ENCODE measurements at regions not wholly inside any gene's neighbourhood (a gene's known extent, or its start where the extent isn't known, plus 50 kb on each side); places are given as distances from the start of the nearest gene placed in this dataset.

DNA sequence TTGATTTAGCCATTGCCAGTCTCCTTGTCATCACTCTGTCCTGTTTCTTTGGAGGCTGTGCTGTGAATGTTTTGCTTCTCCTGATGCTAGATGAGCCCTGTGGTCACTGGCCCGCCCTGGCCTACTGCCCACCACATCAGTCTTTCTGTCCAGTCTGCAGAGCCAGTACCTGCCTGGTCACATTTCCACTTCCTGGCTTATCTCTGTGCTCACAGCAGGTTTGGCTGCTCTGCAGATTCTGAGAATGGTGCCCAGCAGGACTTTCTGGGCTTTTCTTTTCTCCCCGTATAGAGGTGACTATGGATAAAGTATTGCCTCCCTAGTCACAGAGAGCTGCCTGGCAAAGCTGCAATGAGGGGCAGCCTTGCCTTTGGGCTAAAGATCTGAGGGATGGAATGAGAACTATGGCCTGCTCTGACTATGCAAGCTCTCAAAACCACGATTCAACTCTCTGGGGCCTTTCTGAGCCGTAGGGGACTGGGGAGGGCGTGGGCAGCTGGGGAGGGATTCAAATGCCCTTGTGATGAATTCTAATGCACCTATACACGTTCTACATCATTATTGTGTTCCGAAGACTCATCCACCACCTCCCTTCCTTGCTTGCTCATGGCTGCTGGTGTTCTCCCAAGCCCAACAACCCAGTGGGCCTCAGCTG lies 410.4 kb upstream of the NPVF start:
- DNase-seq = no peak

DNA sequence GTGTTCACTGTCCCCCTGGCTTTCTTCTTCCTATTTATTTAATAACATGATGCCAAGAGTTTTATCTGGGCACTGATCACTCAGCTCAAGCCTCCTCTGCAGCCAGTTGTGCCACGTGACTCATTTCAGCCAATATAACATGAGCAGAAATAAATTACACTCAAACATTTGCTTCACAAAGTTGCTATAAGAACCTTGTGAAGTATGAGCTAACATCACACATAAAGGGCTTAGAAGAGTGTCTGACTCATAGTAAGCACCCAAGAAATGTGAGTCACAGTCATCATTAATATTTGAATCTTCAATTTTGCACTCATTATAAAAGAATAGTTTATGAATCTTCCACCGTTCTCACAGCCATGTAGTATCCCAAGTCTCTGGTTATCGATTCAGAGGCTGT lies 414.6 kb upstream of the NPVF start:
- DNase-seq = no peak

DNA sequence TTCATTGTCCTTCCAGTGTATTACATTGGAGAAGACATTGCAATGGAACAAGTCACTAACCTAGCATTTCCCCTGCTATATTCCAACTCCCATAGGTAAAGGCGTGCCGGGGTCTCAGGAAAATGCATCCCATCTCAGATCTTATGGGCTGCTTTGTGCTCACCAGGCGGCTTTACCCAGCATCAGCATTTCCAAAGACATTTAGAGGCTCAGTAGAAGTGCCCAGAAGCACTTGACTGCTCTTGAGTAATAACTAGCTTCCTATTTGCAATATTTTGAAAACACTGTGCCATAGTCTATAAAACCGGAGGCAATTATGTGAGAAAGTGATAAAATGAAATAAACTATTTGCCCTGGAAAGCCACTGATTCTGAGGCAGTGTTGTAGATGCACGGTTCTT lies 415.0 kb upstream of the NPVF start:
- no peak for DNase-seq

DNA sequence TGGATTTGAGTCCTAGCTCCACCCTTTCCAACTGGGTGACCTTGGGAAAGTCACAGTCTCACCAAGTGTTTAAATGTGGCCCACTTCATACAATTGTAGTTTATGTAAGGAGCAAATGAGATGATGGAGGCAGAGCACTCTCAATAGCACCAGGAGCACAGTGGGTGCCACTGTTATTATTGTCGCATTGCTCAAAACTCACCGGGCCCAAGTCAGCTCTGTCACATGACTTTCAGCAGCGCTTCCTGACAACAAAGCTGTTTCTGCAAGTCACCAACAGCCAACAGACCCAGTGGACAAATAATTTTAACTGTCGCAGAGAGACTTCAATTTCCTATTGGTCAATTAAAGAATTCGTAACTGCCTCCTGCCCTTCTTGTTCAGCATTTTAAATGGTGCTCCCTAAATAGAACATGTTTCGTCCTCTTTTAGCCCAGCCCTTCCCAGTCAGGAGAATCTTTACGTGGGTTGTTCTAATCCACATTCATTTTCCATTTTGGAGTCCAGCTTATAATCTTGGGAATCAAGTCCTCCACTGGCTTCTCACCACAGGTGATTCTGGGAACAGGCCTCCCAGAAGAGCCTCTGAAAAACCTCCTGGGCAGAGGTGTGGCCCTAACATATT lies 415.6 kb upstream of the NPVF start:
- DNase-seq = no peak

DNA sequence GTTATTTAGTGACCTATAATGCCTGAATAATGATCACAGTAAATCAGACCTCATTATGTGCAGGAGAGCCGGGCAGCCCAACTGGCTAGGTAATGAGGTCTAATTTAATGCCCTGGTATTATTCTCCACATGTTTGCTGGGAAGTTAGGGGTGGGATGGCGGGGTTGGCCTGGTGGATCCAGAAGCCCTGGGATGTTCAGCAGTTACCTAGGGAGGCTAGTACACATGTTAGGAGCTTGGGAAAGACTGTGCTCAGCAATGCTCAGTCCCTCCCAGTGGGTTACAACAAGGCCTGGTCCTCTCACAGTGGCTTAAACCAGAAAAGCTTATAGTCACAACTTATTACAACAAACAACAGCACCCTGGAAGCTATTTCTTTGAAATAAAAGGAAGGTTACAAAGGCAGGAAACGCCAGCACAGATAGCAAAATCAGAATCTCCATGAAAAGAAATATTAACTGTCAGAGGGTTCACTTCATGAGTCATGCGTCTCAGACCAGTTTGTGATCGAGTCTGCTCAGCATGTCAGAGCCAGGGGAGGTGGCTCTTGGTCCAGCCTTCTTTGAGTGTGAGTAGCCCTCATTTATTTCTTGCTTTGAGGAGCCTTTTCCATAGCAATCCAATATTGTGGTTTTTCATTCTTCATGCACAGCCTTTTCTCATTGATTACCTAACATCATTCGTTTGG lies 418.6 kb upstream of the NPVF start:
- DNase-seq = no peak

DNA sequence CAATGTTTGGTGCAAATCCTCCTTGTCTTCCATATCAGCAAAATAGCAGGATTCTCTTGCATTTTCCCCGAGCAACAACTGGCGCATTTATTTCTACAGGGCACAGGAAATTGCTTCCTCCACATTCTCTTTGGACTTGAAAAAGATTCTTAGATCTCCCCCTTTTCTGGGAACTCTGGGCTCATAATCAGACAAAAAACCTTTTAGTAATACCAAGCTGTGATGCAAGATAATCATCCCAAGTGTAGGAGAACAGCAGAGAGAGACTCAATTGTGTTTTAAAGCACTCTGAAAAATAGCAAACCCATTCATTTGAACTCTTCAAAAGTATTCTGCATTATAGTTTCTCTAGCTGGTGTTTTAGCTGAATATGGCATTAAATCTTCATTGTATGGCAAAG lies 419.6 kb upstream of the NPVF start:
- DNase-seq = no peak

DNA sequence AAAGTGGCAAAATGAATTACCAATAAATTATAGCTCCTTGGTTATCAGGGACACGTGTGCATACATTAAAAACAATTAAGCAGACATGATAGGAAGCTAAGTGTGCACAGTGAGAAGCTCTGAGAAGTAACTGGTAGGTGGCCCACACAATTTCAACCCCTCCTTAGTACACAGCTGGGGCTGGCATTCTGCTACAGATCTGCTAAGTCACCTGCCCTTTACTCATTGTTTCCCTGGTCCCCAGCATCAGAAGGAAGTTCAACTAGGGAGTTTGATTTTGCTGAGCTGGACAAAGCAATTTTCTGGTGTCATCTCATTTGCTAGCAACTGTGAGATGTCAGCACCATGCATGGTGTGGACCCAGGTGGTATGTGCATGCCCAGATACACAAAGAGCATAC lies 424.1 kb upstream of the NPVF start:
- no peak for DNase-seq

DNA sequence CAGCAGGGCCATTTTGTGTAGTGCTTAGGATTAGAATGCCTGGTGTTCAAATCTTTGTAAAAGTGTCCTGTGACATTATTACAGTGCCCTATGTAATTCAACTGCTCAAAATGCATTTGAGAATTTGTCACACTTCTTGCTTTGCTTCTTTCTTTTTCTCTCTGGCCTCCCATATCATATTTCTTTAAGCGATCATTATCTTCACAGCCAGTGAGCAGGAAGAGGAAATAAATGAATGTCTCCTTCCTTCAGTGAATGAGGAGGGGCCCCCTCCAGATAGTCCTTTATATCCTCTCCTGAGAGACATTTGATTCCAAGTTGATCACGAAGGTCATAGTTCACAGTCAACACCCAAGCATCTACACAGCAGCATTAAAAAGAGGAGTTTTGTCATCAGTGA lies 425.1 kb upstream of the NPVF start:
- DNase-seq = no peak

DNA sequence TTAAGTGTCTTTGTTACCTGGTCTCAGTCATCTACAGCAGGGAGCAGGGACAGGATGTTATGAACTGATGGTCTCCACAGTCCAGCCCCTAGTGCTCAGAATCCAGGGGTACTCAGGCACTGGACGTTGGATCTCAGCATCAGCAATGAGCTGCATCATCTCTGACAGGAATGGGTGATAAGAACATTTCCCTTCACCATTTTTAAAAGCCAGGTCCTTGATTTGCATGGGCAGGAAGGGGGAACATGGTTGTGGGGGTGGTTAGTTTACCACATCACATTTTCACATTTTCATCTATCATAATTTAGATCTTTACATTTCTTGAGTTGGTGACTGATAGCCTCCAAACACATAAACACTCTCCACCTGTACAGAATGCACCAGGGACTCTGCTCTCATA lies 427.8 kb upstream of the NPVF start:
- no peak for DNase-seq

DNA sequence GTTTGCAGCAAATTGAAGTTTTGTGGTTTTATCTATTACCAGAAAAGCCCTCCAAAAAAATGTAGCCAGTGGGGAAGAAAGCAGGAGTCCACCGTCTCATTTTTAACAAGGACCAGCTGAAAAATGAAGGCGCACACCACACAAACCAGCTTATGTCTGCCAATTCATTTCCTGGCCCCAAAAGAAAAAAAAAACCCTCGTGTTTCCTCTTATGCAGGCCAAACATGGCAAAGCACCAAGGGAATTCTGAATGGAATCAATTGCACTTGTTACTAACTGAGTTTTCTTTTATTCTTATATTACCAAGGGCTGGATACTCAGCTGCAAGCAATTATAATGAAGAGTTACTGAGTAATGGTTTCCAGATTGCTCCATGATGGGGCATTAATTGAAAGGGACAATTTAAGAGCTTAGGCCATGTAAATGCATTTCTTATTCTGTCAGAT lies 428.3 kb upstream of the NPVF start:
- no peak for DNase-seq

DNA sequence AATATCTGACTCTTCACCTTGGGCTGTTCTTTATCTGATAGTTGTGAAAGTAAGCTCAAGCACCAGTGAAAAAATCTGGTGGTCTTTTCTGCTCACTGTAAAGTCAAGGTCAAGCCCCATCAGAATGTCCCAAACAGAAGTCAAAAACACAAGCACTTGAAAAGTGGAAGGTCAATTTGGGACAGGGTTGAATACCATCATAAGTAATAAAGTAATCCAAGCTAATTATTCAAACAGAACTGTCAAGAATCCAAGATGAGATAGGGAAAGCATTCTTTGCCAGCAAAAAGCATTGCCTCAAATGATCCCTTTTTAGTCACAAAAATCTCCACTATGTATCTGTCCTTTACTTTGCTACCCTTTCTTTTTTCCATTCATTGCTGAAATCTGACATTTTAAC lies 430.1 kb upstream of the NPVF start:
- no peak for DNase-seq

DNA sequence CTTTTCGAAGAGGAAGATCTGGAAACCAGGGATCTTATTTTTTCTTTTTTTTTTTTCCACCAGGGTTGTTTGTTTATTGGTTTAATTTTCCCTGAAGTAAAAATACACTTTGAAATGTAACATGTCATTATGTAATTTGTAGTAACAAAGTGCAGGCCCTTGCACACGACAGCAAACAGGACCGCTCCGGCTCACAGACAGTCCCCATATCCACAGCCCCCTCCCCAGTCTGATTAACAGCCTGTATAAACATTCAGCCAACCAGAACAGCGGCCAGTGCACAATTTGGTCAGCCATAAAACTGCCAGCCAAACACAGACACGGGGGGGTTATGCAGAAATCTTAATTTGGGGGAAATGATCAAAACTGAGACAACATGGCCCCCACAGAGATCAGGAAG lies 431.6 kb upstream of the NPVF start:
- no peak for DNase-seq

DNA sequence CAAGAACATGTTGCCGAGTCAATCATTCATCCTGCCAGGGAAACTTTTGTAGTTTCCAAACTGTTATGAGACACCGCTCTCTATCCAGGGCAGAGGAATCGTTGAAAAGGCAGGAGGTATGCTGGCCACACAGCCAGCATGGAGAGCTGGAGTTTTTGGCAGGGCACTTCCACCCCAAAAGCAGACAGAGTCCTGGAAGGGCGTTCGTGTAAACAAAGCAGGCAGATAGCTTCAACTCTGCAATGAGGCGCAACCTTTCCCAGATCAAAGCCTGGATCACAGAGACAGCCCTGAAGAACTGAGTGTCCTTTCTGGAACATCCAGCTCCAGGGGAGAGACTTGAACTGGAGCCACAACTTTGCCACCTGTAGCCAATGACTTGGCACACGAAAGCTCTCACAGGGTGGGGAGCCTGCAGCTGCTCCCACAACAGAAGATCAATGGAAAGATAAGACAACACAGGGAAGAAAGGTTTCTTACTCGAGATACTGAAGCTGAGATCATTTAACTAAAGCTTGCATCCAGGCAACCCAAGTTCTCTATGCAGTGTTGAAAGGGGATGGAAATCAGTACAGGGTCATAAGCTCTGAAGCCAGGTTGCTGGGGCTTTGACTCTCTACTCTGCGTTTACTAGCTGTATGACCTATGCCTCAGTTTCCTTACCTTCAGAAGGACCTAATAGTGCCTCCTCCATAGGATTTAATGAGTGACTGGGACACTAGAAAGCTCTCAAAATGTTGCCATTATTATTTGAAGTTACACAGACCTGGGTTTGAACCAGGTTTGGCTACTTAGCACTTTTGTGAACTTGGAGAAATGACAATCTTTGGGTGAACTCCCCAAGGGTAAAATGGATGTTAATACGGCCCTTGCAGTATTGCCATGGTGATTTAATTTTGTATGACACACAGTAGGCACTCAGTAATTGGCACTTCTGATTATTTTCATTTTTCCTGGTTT lies 434.8 kb upstream of the NPVF start:
- DNase-seq = no peak

DNA sequence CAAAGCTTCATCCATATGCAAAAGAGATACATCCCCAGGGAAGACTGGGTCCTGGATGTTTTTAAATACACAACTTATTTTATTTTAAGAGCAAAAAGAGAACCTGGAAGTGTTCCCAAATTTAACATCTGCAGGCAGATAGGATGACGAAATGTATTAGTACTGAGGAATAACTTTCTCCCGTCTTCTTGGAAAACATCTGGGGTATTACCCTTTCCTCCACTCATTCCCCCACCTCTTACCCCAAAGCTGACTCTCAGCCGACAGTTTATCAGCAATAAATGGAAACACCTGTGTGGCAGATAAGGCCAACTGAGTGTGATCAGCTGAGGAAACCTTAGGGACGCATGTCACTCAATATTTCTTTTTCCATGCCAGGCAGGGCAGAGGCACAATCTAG lies 435.6 kb upstream of the NPVF start:
- DNase-seq = no peak

DNA sequence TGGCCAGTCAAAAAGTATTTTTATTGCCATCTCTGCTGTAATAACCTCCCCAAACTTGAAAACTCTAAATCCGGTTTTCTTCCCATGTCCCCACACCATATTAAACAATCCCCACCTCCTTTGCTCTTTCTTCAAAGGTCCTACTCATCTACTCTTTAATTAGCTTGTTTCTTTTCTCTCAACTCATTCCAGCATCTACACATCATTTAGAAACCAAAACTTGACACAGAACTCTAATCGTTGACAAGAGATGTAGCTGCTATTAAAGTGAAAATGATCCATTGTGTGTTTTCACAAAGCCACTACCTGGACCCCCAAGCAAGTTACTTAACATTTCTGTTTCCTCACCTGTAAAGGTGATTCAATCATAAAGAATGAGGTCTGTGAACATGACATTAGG lies 436.3 kb upstream of the NPVF start:
- DNase-seq = no peak

DNA sequence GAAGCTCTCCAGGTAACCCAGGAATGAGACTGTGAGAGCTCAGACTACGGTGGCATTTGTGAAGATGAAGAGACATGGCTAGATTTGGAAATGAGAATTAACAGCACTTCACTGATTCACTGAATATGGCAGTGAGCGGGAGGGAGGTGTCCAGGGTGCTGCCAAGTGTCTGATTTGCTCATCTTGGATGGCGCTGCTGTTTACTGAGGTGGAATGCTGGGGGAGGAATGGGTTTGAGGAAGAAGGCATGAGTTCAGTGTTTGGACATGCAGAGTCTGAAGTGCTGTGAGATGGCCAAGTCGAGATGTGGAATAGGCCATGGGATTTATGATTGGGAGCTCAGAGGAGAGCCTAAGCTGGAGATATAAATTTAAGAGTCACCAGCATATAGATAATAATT lies 437.1 kb upstream of the NPVF start:
- no peak for DNase-seq

DNA sequence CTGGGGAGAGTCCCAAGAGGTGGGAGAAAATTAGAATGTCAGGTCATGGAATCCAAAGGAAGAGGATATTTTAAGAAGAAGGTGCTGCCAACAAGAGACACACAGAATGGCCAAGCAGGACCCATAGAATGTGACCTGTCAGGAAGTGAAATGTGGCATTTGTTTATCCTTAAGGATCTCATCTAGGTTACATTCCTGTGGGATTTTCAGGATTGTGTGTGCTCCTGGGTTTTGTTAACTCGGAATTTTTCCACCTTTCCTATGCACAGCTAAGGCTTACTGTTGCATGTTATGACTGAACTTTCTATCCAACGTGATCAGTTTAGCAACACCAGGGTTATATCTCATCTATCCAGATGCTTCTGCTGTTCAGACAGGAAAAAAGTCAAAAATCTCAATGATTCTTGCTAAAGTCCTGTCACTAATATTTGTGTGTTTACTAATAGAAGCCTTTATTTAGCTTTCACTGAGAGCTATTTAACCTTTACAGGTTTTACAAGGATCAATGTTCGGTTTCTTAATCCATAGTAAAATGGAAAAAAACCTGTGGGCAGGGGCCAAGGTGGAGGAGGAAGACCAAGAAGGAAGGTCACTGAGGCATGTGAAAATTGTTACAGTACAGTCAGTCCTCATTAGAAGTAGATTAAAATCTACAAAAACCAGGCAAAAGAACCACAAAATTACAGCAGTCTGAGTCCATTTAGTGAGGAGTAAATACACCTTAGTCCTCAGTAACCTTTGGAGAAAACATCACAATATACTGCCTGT lies 437.8 kb upstream of the NPVF start:
- DNase-seq = no peak

DNA sequence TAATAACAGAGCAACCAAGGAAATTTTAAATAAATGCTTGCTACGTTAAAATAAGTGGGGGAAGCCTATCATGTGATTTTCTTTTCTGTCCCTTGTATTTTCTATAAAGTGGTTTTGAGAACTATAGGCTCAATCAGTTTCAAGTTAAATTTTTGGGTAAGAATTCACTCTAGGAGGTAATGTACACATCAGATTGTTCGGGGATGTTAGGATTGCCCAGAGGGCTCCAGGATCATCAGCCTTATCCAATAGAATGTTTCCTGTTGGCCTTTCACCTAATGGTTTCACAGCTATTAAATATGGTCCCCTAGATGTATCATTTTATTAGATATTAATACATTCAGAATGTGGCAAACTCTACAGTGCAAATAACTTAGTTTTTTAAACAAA lies 438.4 kb upstream of the NPVF start:
- DNase-seq = no peak

DNA sequence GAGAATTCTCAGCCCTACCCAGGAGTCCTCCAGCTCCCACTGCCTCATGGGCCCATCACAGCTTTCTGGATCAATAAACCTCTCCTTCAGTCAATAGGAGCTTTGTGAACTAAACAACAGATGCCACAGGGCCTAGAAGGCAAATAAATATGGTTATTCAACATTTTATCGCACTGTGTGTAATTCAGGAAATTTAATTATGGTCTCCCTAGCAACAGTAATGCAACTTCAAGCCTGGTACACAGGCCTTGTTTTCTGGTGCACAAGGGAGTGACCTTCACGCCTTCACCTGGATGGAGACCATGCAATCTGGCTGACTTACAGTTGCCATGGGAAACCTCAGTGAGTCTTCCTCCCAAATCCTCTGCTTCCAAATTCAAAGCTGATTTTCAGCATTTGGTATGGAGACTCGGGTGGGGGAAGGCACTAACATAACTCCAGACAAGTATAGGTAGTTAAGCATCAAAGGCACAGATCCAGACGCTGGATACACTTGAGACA lies 441.0 kb upstream of the NPVF start:
- DNase-seq = no peak

DNA sequence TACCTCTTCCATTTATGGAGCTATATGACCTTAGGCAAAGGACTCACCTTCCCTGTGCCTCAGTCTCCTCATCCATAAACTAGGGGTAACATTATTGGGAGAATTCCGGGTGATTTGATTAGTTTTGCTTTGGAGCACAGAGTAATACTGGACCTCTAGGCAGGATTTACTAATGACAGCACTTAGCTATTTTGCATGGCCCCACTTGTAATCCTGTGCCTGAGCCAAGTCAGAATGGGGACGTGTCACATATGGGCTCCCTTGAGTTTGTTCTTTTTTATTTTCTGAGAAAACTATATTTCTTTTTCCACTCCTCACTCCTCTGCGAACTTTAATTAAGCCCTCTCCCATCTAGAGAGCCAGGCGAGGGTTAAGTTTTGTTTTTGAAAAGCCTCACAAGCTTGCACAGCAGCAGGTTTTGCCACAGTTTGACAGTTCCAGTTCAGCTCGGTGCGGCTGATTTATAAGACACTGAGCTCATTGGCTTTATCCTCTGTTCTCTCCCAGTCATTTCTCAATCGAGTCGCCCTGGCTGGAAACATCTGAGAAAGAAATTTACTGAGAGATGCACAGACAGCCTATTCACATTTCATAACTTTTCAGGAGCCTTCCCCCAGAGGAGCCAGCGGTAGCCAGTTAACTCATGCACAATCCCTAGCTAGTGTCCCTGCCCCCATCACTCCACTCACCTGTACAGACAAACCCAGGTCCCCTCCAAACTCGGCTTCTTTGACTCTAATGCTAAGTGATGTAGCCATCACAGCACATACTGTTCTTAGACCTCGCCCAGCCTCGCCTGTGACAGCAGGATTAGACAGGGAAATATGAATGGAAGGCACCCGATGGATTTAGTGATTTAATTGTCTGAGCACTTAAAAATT lies 441.9 kb upstream of the NPVF start:
- no peak for DNase-seq

DNA sequence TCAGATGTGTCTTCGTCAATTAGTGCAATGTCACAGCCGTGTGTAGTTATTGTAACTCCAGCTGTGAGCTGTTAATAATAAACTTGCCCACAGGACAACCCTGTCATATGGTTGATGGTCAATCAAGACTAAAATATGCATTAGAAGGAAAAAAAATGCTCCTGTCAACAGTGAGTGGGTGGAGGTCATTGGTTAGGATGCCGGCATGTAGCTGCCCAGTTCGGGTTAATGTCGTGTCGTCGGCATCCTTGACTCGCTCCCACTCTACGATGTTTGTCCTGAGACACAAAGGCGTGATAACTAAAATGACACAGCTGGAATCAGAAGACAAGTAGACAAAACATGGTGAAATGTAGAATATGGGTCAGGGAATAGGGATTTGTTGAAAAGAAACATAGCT lies 442.8 kb upstream of the NPVF start:
- DNase-seq = no peak
